Limb (tissue), 2 donors: ENCODE measurements at regions not wholly inside any gene's neighbourhood (a gene's known extent, or its start where the extent isn't known, plus 50 kb on each side); places are given as distances from the start of the nearest gene placed in this dataset.
"Not testable (repeated sequence)": the region's sequence is repeated elsewhere in the genome, so short reads cannot be mapped to it uniquely, and the experiment has no call there.

Experiments
- DNase-seq, 2 donors: peaks; one replicate each; pipeline ENCODE4 v3.0.0-alpha.2; 2016; ENCODE audit errors: extremely low spot score in 2 of 2

GRCh38 chr1:101367630-101368029 lies 130.8 kb downstream of the S1PR1 start:
- no peak for DNase-seq

- DNase-seq, result no peak
These were observed 133.7 kb downstream of the S1PR1 start for GRCh38 chr1:101370488-101370887.

GRCh38 chr1:101371259-101371658 lies 134.4 kb downstream of the S1PR1 start:
- DNase-seq, result no peak

GRCh38 chr1:101373570-101373969 lies 136.8 kb downstream of the S1PR1 start:
- no peak for DNase-seq

- not testable (repeated sequence) for DNase-seq
These were observed 138.6 kb downstream of the S1PR1 start for GRCh38 chr1:101375448-101375847.

- DNase-seq, result no peak
These were observed 139.6 kb downstream of the S1PR1 start for GRCh38 chr1:101376121-101377083.

GRCh38 chr1:101377084-101377835 lies 140.4 kb downstream of the S1PR1 start:
- no peak for DNase-seq

GRCh38 chr1:101379037-101379436 lies 142.2 kb downstream of the S1PR1 start:
- DNase-seq, result no peak

GRCh38 chr1:101379950-101380349 lies 143.1 kb downstream of the S1PR1 start:
- DNase-seq, result no peak

GRCh38 chr1:101382135-101382534 lies 145.3 kb downstream of the S1PR1 start:
- DNase-seq, result no peak

GRCh38 chr1:101388904-101389546 lies 152.2 kb downstream of the S1PR1 start:
- no peak for DNase-seq

- DNase-seq, result no peak
These were observed 152.7 kb downstream of the S1PR1 start for GRCh38 chr1:101389547-101389929.

GRCh38 chr1:101392552-101392951 lies 155.7 kb downstream of the S1PR1 start:
- DNase-seq, result no peak

GRCh38 chr1:101394041-101394440 lies 157.2 kb downstream of the S1PR1 start:
- no peak for DNase-seq

GRCh38 chr1:101399222-101399621 lies 162.4 kb downstream of the S1PR1 start:
- no peak for DNase-seq

GRCh38 chr1:101406271-101406670 lies 169.5 kb downstream of the S1PR1 start:
- no peak for DNase-seq

- no peak for DNase-seq
These were observed 169.9 kb downstream of the S1PR1 start for GRCh38 chr1:101406681-101407080.

- no peak for DNase-seq
These were observed 170.8 kb downstream of the S1PR1 start for GRCh38 chr1:101407505-101408211.

- no peak for DNase-seq
These were observed 171.6 kb downstream of the S1PR1 start for GRCh38 chr1:101408212-101409042.

GRCh38 chr1:101409102-101409501 lies 172.3 kb downstream of the S1PR1 start:
- DNase-seq, result no peak
